ENCODE measurements at regions not wholly inside any gene's neighbourhood (a gene's known extent, or its start where the extent isn't known, plus 50 kb on each side); places are given as distances from the start of the nearest gene placed in this dataset.

GRCh38 chr11:95339086-95339901 lies 108.3 kb upstream of the SESN3 start:
- DNase-seq (ENCODE audit: low read depth, low spot score) (no peak), FAIRE-seq (no peak)
- no TSS peak for BruUV-seq (replicated peaks)
- H3K9me3 ChIP-seq (replicated peaks; ENCODE audit: control insufficient read depth, insufficient read depth, low read length), result no peaks in the 10 kb centered on the region
- no peak overlapping the region for H3K27ac ChIP-seq (ENCODE audit: insufficient read depth, low read depth, low read length)
- no peak overlapping the region for H2AFZ ChIP-seq (ENCODE audit: low read depth, low read length)
- no peaks in the 10 kb centered on the region for H3K79me2 ChIP-seq (ENCODE audit: control insufficient read depth, insufficient read depth, low read length)
- no peak overlapping the region for H3K9ac ChIP-seq (replicated peaks; ENCODE audit: extremely low read depth, insufficient read depth, low read length)
- no peaks in the 10 kb centered on the region for H3K36me3 ChIP-seq (ENCODE audit: control insufficient read depth in 2 of 2, extremely low read depth in 1 of 2, insufficient read depth in 2 of 2, low read length in 2 of 2)
- H3K27me3 ChIP-seq (ENCODE audit: control insufficient read depth in 2 of 2, insufficient read depth in 2 of 2, low read length in 2 of 2), result no peaks in the 10 kb centered on the region
- no peaks in the 10 kb centered on the region for H3K4me1 ChIP-seq (ENCODE audit: control insufficient read depth, extremely low read depth, insufficient read depth, low read length)
- ChIA-PET POLR2A (no interaction called here), CTCF (interaction anchor here (1.4 kb wide), 1 partner anchor 14 kb away, joined by 3 read pairs; no protein-coding TSS in a partner anchor)
- dilution Hi-C loops (cut with MboI; ENCODE audit: extremely low pct_ligation_motif_present, low sequenced_read_pairs) (no loop called here), intact Hi-C loops (cut with micrococcal nuclease) (no loop called here)
- H3K9me1 ChIP-seq (replicated peaks; ENCODE audit: control insufficient read depth, extremely low read depth, insufficient read depth, low read length), result no peaks in the 10 kb centered on the region
- no peak overlapping the region for H3K4me2 ChIP-seq (ENCODE audit: insufficient read depth, low read length)
- no peak overlapping the region for H3K4me3 ChIP-seq (replicated peaks in 1 of 3; ENCODE audit: insufficient read depth in 1 of 3, low read depth in 1 of 3, low read length in 3 of 3)
- TF ChIP-seq POLR2AphosphoS5 (IDR thresholded peaks at IDR 0.05; ENCODE audit: insufficient read depth, low read depth, low read length), result no peak
- no peaks in the 10 kb centered on the region for H4K20me1 ChIP-seq (replicated peaks; ENCODE audit: control insufficient read depth, extremely low read depth, insufficient read depth, low read length)

- Histone ChIP-seq H3K9me3 (replicated peaks; ENCODE audit: control insufficient read depth, insufficient read depth, low read length) (no peaks in the 10 kb centered on the region), H3K4me3 (replicated peaks in 1 of 3; ENCODE audit: insufficient read depth in 1 of 3, low read depth in 1 of 3, low read length in 3 of 3) (no peak overlapping the region), H3K27me3 (ENCODE audit: control insufficient read depth in 2 of 2, insufficient read depth in 2 of 2, low read length in 2 of 2) (no peaks in the 10 kb centered on the region), H3K79me2 (ENCODE audit: control insufficient read depth, insufficient read depth, low read length) (no peaks in the 10 kb centered on the region), H3K9ac (replicated peaks; ENCODE audit: extremely low read depth, insufficient read depth, low read length) (no peak overlapping the region), H3K4me1 (ENCODE audit: control insufficient read depth, extremely low read depth, insufficient read depth, low read length) (no peaks in the 10 kb centered on the region), H3K27ac (ENCODE audit: insufficient read depth, low read depth, low read length) (no peak overlapping the region), H3K36me3 (ENCODE audit: control insufficient read depth in 2 of 2, extremely low read depth in 1 of 2, insufficient read depth in 2 of 2, low read length in 2 of 2) (no peaks in the 10 kb centered on the region), H3K4me2 (ENCODE audit: insufficient read depth, low read length) (no peak overlapping the region), H4K20me1 (replicated peaks; ENCODE audit: control insufficient read depth, extremely low read depth, insufficient read depth, low read length) (no peaks in the 10 kb centered on the region), H3K9me1 (replicated peaks; ENCODE audit: control insufficient read depth, extremely low read depth, insufficient read depth, low read length) (no peaks in the 10 kb centered on the region), H2AFZ (ENCODE audit: low read depth, low read length) (no peak overlapping the region)
- FAIRE-seq (no peak), DNase-seq (ENCODE audit: low read depth, low spot score) (peak; percentile 62)
- no peak for TF ChIP-seq POLR2AphosphoS5 (IDR thresholded peaks at IDR 0.05; ENCODE audit: insufficient read depth, low read depth, low read length)
- CTCF ChIA-PET, result interaction anchor here (1.4 kb wide), 1 partner anchor 15 kb away, joined by 3 read pairs; no protein-coding TSS in a partner anchor
- dilution Hi-C loops (cut with MboI; ENCODE audit: extremely low pct_ligation_motif_present, low sequenced_read_pairs), result no loop called here
- no TSS peak for BruUV-seq (replicated peaks)
- intact Hi-C loops (cut with micrococcal nuclease), result no loop called here
- POLR2A ChIA-PET, result no interaction called here
Observed at GRCh38 chr11:95338430-95338991, 107.5 kb upstream of the SESN3 start.

All from endothelial cell of umbilical vein (primary cell).